Osteocyte (in vitro differentiated cells): ENCODE measurements at regions not wholly inside any gene's neighbourhood (a gene's known extent, or its start where the extent isn't known, plus 50 kb on each side); places are given as distances from the start of the nearest gene placed in this dataset.

Experiments
- DNase-seq: peaks from one replicate; pipeline ENCODE4 v3.0.0; 2021; ENCODE audit warnings: mixed read lengths; ENCODE audit not compliant: unreplicated experiment; ENCODE audit errors: extremely low spot score
- H3K27ac Mint-ChIP-seq: one replicate; pipeline ENCODE4 v1.8.0; 2021; ENCODE audit warnings: mild to moderate bottlenecking, mixed read lengths; ENCODE audit not compliant: unreplicated experiment
- H3K27me3 Mint-ChIP-seq: one replicate; pipeline ENCODE4 v1.8.0; 2021; ENCODE audit warnings: mixed read lengths; ENCODE audit not compliant: unreplicated experiment
- H3K36me3 Mint-ChIP-seq: one replicate; pipeline ENCODE4 v1.8.0; 2021; ENCODE audit warnings: mixed read lengths; ENCODE audit not compliant: unreplicated experiment
- H3K4me1 Mint-ChIP-seq: one replicate; pipeline ENCODE4 v1.8.0; 2021; ENCODE audit warnings: mixed read lengths; ENCODE audit not compliant: unreplicated experiment
- H3K4me3 Mint-ChIP-seq: one replicate; pipeline ENCODE4 v1.8.0; 2021; ENCODE audit warnings: mild to moderate bottlenecking, moderate library complexity, mixed read lengths; ENCODE audit not compliant: unreplicated experiment
- H3K9me3 Mint-ChIP-seq: one replicate; pipeline ENCODE4 v1.8.0; 2021; ENCODE audit warnings: mixed read lengths; ENCODE audit not compliant: unreplicated experiment
- TF ChIP-seq, protein P1 (sequence below): fragments of 200-600 bp; sonication (generic); IDR thresholded peaks from 2 replicates; pipeline ENCODE4 v1.5.0; 2021; ENCODE audit warnings: antibody characterized with exemption, mild to moderate bottlenecking, moderate library complexity

- Mint-ChIP-seq H3K9me3 (no peaks in the 10 kb centered on the region), H3K27ac (no peak overlapping the region), H3K27me3 (peaks cover 21% of the 10 kb centered on the region), H3K36me3 (no peaks in the 10 kb centered on the region), H3K4me3 (no peak overlapping the region), H3K4me1 (no peaks in the 10 kb centered on the region)
- TF ChIP-seq, protein P1, sequence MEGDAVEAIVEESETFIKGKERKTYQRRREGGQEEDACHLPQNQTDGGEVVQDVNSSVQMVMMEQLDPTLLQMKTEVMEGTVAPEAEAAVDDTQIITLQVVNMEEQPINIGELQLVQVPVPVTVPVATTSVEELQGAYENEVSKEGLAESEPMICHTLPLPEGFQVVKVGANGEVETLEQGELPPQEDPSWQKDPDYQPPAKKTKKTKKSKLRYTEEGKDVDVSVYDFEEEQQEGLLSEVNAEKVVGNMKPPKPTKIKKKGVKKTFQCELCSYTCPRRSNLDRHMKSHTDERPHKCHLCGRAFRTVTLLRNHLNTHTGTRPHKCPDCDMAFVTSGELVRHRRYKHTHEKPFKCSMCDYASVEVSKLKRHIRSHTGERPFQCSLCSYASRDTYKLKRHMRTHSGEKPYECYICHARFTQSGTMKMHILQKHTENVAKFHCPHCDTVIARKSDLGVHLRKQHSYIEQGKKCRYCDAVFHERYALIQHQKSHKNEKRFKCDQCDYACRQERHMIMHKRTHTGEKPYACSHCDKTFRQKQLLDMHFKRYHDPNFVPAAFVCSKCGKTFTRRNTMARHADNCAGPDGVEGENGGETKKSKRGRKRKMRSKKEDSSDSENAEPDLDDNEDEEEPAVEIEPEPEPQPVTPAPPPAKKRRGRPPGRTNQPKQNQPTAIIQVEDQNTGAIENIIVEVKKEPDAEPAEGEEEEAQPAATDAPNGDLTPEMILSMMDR, result no peak
- peak; percentile 77 for DNase-seq
These were observed 83.8 kb upstream of the MRPS22 start for GRCh38 chr3:139260041-139260486.

- peak; percentile 32 for DNase-seq
- H3K27me3 Mint-ChIP-seq, result peaks cover 21% of the 10 kb centered on the region
- no peak overlapping the region for H3K4me3 Mint-ChIP-seq
- no peaks in the 10 kb centered on the region for H3K36me3 Mint-ChIP-seq
- no peaks in the 10 kb centered on the region for H3K4me1 Mint-ChIP-seq
- no peak overlapping the region for H3K27ac Mint-ChIP-seq
- H3K9me3 Mint-ChIP-seq, result no peaks in the 10 kb centered on the region
- TF ChIP-seq, protein P1, result no peak
These were observed 82.8 kb upstream of the MRPS22 start for GRCh38 chr3:139260793-139261736.

GRCh38 chr3:139261754-139262586 lies 81.8 kb upstream of the MRPS22 start:
- TF ChIP-seq, protein P1, result no peak
- Mint-ChIP-seq H3K9me3 (no peaks in the 10 kb centered on the region), H3K27ac (no peak overlapping the region), H3K4me1 (no peaks in the 10 kb centered on the region), H3K4me3 (no peak overlapping the region), H3K36me3 (no peaks in the 10 kb centered on the region), H3K27me3 (peaks cover 21% of the 10 kb centered on the region)
- DNase-seq, result peak; percentile 21

- Mint-ChIP-seq H3K9me3 (no peaks in the 10 kb centered on the region), H3K4me3 (no peak overlapping the region), H3K4me1 (no peaks in the 10 kb centered on the region), H3K36me3 (no peaks in the 10 kb centered on the region), H3K27me3 (peaks cover 14% of the 10 kb centered on the region), H3K27ac (no peak overlapping the region)
- DNase-seq, result peak; percentile 74
- TF ChIP-seq, protein P1, result no peak
These were observed 80.0 kb upstream of the MRPS22 start for GRCh38 chr3:139263798-139264197.

DNA sequence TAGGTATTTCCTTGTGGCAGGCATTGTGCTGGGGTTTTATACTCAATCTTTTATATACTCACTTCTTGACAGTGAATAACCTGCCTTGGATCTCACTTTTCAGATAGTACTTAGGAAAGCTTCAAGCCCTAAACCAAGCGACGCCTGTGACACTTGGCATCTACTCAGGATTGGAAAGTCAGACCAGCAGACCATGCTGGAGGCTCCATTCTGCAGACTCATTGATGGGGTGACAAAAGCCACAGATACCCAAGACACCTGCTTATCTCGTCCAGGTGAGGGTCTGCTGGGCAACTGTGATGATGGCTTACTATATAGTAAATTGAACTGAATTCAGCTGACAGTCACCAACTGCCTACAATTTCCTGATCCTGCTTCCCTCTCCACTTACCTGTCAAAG lies 79.4 kb upstream of the MRPS22 start:
- Mint-ChIP-seq H3K27ac (no peak overlapping the region), H3K9me3 (no peaks in the 10 kb centered on the region), H3K36me3 (no peaks in the 10 kb centered on the region), H3K4me1 (no peaks in the 10 kb centered on the region), H3K27me3 (peaks cover 13% of the 10 kb centered on the region), H3K4me3 (no peak overlapping the region)
- peak; percentile 8 for DNase-seq
- TF ChIP-seq, protein P1, result no peak
